ENCODE measurements at regions not wholly inside any gene's neighbourhood (a gene's known extent, or its start where the extent isn't known, plus 50 kb on each side); places are given as distances from the start of the nearest gene placed in this dataset.

- DNase-seq (ENCODE audit: low spot score) = no peak
- no peak for TF ChIP-seq CTCF (IDR thresholded peaks at IDR 0.05; ENCODE audit: extremely low read depth, missing control alignments)
Measured at GRCh38 chrY:14437626-14438025, 86.7 kb upstream of the NLGN4Y start.

GRCh38 chrY:14438395-14438794, 85.9 kb upstream of the NLGN4Y start:
- no peak for TF ChIP-seq CTCF (IDR thresholded peaks at IDR 0.05; ENCODE audit: extremely low read depth, missing control alignments)

GRCh38 chrY:14444550-14444949, 79.8 kb upstream of the NLGN4Y start:
- no peak for TF ChIP-seq CTCF (IDR thresholded peaks at IDR 0.05; ENCODE audit: extremely low read depth, missing control alignments)
- DNase-seq (ENCODE audit: low spot score) = no peak

More at GRCh38 chrY:14438395-14438794, 85.9 kb upstream of the NLGN4Y start:
- DNase-seq (ENCODE audit: low spot score) = no peak

- TF ChIP-seq CTCF (IDR thresholded peaks at IDR 0.05; ENCODE audit: extremely low read depth, missing control alignments) = no peak
- no peak for DNase-seq (ENCODE audit: low spot score)
Measured at GRCh38 chrY:14468151-14468683, 56.1 kb upstream of the NLGN4Y start.

GRCh38 chrY:14472421-14472820, 51.9 kb upstream of the NLGN4Y start:
- TF ChIP-seq CTCF (IDR thresholded peaks at IDR 0.05; ENCODE audit: extremely low read depth, missing control alignments) = no peak
- DNase-seq (ENCODE audit: low spot score) = no peak

- no peak for DNase-seq (ENCODE audit: low spot score)
- no peak for TF ChIP-seq CTCF (IDR thresholded peaks at IDR 0.05; ENCODE audit: extremely low read depth, missing control alignments)
Measured at GRCh38 chrY:14473320-14473719, 51.0 kb upstream of the NLGN4Y start.
